Ishikawa (cell line): ENCODE measurements at regions not wholly inside any gene's neighbourhood (a gene's known extent, or its start where the extent isn't known, plus 50 kb on each side); places are given as distances from the start of the nearest gene placed in this dataset.

Experiments
- CEBPB ChIP-seq: IDR thresholded peaks from 2 replicates; pipeline ENCODE4 v1.6.1; 2012
- CREB1 ChIP-seq: IDR thresholded peaks from 2 replicates; pipeline ENCODE4 v1.6.1; 2012; ENCODE audit warnings: low read depth
- EGR1 ChIP-seq: IDR thresholded peaks from 2 replicates; pipeline ENCODE4 v1.6.1; 2012
- EP300 ChIP-seq: IDR thresholded peaks from 2 replicates; pipeline ENCODE4 v1.6.1; 2012; ENCODE audit warnings: borderline replicate concordance
- FOXM1 ChIP-seq: IDR thresholded peaks from 2 replicates; pipeline ENCODE4 v1.6.1; 2012; ENCODE audit warnings: low read depth, borderline replicate concordance
- NFIC ChIP-seq: IDR thresholded peaks from 2 replicates; pipeline ENCODE4 v1.6.1; 2012
- RAD21 ChIP-seq: IDR thresholded peaks from 2 replicates; pipeline ENCODE4 v1.6.1; 2012; ENCODE audit warnings: low read depth
- TAF1 ChIP-seq: IDR thresholded peaks from 2 replicates; pipeline ENCODE4 v1.6.1; 2012; ENCODE audit warnings: low read depth, mild to moderate bottlenecking
- TCF12 ChIP-seq: IDR thresholded peaks from 2 replicates; pipeline ENCODE4 v1.6.1; 2012; ENCODE audit warnings: low read depth
- TEAD4 ChIP-seq: IDR thresholded peaks from 2 replicates; pipeline ENCODE4 v1.6.1; 2012
- USF1 ChIP-seq: IDR thresholded peaks from 2 replicates; pipeline ENCODE4 v1.6.1; 2012
- YY1 ChIP-seq: IDR thresholded peaks from 2 replicates; pipeline ENCODE4 v1.6.1; 2012; ENCODE audit warnings: low read depth
- ZBTB7A ChIP-seq: IDR thresholded peaks from 2 replicates; pipeline ENCODE4 v1.6.1; 2012; ENCODE audit warnings: low read depth
- TF ChIP-seq, protein P1 (sequence below): IDR thresholded peaks from 2 replicates; pipeline ENCODE4 v1.6.1; 2012
- TF ChIP-seq, protein P2 (sequence below): IDR thresholded peaks from 2 replicates; pipeline ENCODE4 v1.6.1; 2012; ENCODE audit warnings: low read depth, mild to moderate bottlenecking

DNA sequence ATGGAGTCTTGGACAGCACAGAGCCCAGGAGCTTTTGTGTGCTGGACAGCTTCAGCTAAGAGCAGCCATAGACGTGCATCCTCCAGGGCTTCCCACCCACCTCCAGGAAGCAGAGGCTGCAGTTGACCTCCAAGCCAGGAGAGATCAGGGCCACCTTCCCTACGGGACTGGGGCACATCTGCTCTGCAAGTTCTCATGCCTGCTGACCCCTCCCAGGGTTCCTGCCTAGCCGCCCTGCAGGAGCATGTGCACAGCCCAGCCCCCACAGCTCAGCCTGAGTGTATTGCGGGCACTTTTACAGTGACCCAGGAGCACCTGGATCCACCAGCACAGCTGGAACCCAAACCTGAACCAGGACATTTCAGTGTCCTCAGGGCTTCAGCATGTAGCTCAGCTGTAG, 915.2 kb downstream of the RPS29 start:
- TF ChIP-seq YY1 = no peak
- TF ChIP-seq TEAD4 = no peak
- TF ChIP-seq TCF12 = no peak
- TF ChIP-seq USF1 = no peak
- TF ChIP-seq, protein P1, sequence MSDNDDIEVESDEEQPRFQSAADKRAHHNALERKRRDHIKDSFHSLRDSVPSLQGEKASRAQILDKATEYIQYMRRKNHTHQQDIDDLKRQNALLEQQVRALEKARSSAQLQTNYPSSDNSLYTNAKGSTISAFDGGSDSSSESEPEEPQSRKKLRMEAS = no peak
- TF ChIP-seq EGR1 = no peak
- TF ChIP-seq TAF1 = no peak
- TF ChIP-seq, protein P2, sequence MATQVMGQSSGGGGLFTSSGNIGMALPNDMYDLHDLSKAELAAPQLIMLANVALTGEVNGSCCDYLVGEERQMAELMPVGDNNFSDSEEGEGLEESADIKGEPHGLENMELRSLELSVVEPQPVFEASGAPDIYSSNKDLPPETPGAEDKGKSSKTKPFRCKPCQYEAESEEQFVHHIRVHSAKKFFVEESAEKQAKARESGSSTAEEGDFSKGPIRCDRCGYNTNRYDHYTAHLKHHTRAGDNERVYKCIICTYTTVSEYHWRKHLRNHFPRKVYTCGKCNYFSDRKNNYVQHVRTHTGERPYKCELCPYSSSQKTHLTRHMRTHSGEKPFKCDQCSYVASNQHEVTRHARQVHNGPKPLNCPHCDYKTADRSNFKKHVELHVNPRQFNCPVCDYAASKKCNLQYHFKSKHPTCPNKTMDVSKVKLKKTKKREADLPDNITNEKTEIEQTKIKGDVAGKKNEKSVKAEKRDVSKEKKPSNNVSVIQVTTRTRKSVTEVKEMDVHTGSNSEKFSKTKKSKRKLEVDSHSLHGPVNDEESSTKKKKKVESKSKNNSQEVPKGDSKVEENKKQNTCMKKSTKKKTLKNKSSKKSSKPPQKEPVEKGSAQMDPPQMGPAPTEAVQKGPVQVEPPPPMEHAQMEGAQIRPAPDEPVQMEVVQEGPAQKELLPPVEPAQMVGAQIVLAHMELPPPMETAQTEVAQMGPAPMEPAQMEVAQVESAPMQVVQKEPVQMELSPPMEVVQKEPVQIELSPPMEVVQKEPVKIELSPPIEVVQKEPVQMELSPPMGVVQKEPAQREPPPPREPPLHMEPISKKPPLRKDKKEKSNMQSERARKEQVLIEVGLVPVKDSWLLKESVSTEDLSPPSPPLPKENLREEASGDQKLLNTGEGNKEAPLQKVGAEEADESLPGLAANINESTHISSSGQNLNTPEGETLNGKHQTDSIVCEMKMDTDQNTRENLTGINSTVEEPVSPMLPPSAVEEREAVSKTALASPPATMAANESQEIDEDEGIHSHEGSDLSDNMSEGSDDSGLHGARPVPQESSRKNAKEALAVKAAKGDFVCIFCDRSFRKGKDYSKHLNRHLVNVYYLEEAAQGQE = no peak
- TF ChIP-seq RAD21 = no peak
- TF ChIP-seq NFIC = no peak

DNA sequence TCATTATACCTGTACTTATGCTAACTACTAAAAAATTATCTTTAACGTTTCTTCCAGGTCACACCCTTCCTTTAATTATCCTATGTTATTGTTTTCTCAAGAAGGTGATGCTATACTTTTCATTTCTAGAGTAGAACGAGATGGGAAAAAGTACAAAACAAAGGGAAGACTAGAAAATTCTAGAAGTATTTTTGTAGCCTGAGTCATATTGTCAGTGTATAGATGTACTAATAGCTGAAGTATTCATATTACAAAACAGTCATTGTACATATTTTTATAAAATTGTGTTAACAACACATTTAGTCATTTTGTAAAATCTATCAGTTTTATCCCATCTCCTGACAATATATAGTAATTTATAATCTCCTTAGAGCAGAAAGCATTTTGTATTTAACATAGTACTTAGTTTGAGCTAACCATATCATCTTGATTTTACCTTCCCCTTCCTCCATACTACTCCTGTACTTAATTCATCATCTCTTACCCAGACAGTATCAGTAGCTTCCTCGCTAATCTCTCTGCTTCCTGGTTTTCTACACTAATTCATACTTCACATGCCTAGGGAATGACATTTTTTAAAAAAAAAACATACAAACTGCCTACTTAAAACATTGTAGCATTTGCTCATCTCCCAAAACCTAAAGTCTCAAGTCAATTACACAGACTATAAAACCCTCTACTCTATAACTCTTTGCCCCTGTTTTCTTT, 920.9 kb downstream of the RPS29 start:
- TF ChIP-seq TCF12 (no peak), ZBTB7A (no peak), TEAD4 (no peak), TAF1 (no peak), CREB1 (no peak), NFIC (no peak), USF1 (no peak), RAD21 (no peak), EGR1 (no peak), YY1 (no peak), FOXM1 (no peak), CEBPB (no peak), EP300 (no peak)
- TF ChIP-seq, protein P1 = no peak
- TF ChIP-seq, protein P2 = no peak

- no peak for TF ChIP-seq FOXM1
- no peak for TF ChIP-seq ZBTB7A
- TF ChIP-seq, protein P2 = no peak
- TF ChIP-seq RAD21 = no peak
- TF ChIP-seq YY1 = no peak
- TF ChIP-seq USF1 = no peak
These were observed 942.9 kb downstream of the RPS29 start for GRCh38 chr14:48643241-48643640.

- TF ChIP-seq EP300 = no peak
- TF ChIP-seq, protein P2 = no peak
- TF ChIP-seq NFIC = no peak
- TF ChIP-seq CREB1 = no peak
These were observed 953.5 kb upstream of the MDGA2 start for GRCh38 chr14:48628870-48629269.
